Body of pancreas (tissue), 4 donors: ENCODE measurements at regions not wholly inside any gene's neighbourhood (a gene's known extent, or its start where the extent isn't known, plus 50 kb on each side); places are given as distances from the start of the nearest gene placed in this dataset.

Experiments
- POLR2A ChIP-seq, 3 donors: fragments of 450-650 bp; IDR thresholded peaks; one replicate each; pipeline ENCODE4 v1.6.1; 2016; ENCODE audit warnings: antibody characterized with exemption in 3 of 3, mild to moderate bottlenecking in 2 of 3
- TF ChIP-seq, protein P1 (sequence below), 7 experiments: fragments of 450-650 bp in 4 of 7; fragments of 200-600 bp in 3 of 7; sonication (generic) in 3 of 7; IDR thresholded peaks; one replicate each; pipeline ENCODE4 v1.5.1; 2016 to 2019; ENCODE audit warnings: antibody characterized with exemption in 7 of 7

DNA sequence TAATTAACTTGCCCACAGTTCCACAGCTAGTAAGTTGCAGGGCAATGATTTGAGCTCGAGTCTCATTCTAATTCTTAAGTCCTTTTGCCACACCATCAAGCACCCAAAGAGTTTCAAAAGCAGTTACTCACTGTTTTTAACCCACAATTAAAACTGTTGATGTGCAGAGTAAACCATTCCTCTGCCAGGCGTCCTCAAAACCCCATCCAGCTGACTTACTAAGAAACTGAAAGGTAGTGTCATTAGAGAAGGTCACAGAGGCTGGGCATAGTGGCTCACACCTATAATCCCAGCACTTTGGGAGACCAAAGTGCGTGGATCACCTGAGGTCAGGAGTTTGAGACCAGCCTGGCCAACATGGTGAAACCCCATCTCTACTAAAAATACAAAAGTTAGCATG is 121.7 kb downstream of the CHIC2 start:
- TF ChIP-seq, protein P1, sequence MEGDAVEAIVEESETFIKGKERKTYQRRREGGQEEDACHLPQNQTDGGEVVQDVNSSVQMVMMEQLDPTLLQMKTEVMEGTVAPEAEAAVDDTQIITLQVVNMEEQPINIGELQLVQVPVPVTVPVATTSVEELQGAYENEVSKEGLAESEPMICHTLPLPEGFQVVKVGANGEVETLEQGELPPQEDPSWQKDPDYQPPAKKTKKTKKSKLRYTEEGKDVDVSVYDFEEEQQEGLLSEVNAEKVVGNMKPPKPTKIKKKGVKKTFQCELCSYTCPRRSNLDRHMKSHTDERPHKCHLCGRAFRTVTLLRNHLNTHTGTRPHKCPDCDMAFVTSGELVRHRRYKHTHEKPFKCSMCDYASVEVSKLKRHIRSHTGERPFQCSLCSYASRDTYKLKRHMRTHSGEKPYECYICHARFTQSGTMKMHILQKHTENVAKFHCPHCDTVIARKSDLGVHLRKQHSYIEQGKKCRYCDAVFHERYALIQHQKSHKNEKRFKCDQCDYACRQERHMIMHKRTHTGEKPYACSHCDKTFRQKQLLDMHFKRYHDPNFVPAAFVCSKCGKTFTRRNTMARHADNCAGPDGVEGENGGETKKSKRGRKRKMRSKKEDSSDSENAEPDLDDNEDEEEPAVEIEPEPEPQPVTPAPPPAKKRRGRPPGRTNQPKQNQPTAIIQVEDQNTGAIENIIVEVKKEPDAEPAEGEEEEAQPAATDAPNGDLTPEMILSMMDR (IDR thresholded peaks at IDR 0.05), result no peak
- TF ChIP-seq POLR2A (IDR thresholded peaks at IDR 0.05), result no peak
